Liver (tissue), 8 donors: ENCODE measurements at regions not wholly inside any gene's neighbourhood (a gene's known extent, or its start where the extent isn't known, plus 50 kb on each side); places are given as distances from the start of the nearest gene placed in this dataset.

Source experiments
- DNase-seq: peaks from one replicate; pipeline ENCODE4 v3.0.0-alpha.2; 2017; ENCODE audit warnings: low spot score
- H3K27ac ChIP-seq, 2 donors: one replicate each; pipeline ENCODE4 v1.7.0; 2013; ENCODE audit warnings: inconsistent platforms in 2 of 2, low read length in 2 of 2, control low read depth in 1 of 2, low read depth in 1 of 2, mild to moderate bottlenecking in 1 of 2
- H3K27me3 ChIP-seq, 4 donors: one replicate each; pipeline versions ENCODE4 v1.6.1 to v1.7.0; 2013; ENCODE audit warnings: low read length in 3 of 4, inconsistent platforms in 1 of 4, mild to moderate bottlenecking in 1 of 4, moderate library complexity in 1 of 4; ENCODE audit not compliant: control insufficient read depth in 4 of 4, insufficient read depth in 4 of 4
- H3K36me3 ChIP-seq, 4 donors: one replicate each; pipeline versions ENCODE4 v1.6.1 to v1.7.0; 2013; ENCODE audit warnings: low read length in 3 of 4, mild to moderate bottlenecking in 3 of 4, low read depth in 1 of 4, moderate library complexity in 1 of 4; ENCODE audit not compliant: control insufficient read depth in 4 of 4, insufficient read depth in 3 of 4
- H3K4me1 ChIP-seq, 4 donors: one replicate each; pipeline versions ENCODE4 v1.6.1 to v1.7.0; 2013; ENCODE audit warnings: low read length in 3 of 4, mild to moderate bottlenecking in 3 of 4, moderate library complexity in 1 of 4; ENCODE audit not compliant: control insufficient read depth in 4 of 4, insufficient read depth in 4 of 4
- H3K4me3 ChIP-seq, 3 donors: one replicate each; pipeline versions ENCODE4 v1.6.1 to v1.7.0; 2013; ENCODE audit warnings: low read length in 3 of 3, control low read depth in 1 of 3, low read depth in 1 of 3, mild to moderate bottlenecking in 1 of 3
- H3K9ac ChIP-seq, 2 donors: one replicate each; pipeline ENCODE4 v1.7.0; 2013; ENCODE audit warnings: low read length in 2 of 2, mild to moderate bottlenecking in 2 of 2, moderate library complexity in 2 of 2, control low read depth in 1 of 2, low read depth in 1 of 2
- H3K9me3 ChIP-seq, 4 donors: one replicate each; pipeline versions ENCODE4 v1.6.1 to v1.7.0; 2013; ENCODE audit warnings: low read length in 3 of 4; ENCODE audit not compliant: control insufficient read depth in 4 of 4
- EGR1 ChIP-seq, 2 donors: IDR thresholded peaks; 2 replicates each; pipeline ENCODE4 v1.6.1; 2016 to 2018; ENCODE audit warnings: antibody characterized with exemption in 2 of 2, low read depth in 2 of 2
- FOXA1 ChIP-seq: IDR thresholded peaks from 2 replicates; pipeline ENCODE4 v1.6.1; 2016; ENCODE audit warnings: antibody characterized with exemption
- FOXA2 ChIP-seq: IDR thresholded peaks from 2 replicates; pipeline ENCODE4 v1.6.1; 2016; ENCODE audit warnings: antibody characterized with exemption
- GABPA ChIP-seq, 2 donors: IDR thresholded peaks in 1 of 2; conservative IDR thresholded peaks in 1 of 2; 2 replicates each; pipeline ENCODE4 v1.6.1; 2016; ENCODE audit warnings: antibody characterized with exemption in 2 of 2, mild to moderate bottlenecking in 1 of 2, moderate library complexity in 1 of 2
- HNF4A ChIP-seq, 2 donors: conservative IDR thresholded peaks; 2 replicates each; pipeline ENCODE4 v1.6.1; 2016; ENCODE audit warnings: antibody characterized with exemption in 2 of 2, mild to moderate bottlenecking in 2 of 2
- HNF4G ChIP-seq: IDR thresholded peaks from 2 replicates; pipeline ENCODE4 v1.6.1; 2016; ENCODE audit warnings: antibody characterized with exemption
- JUND ChIP-seq, 2 donors: IDR thresholded peaks; 2 replicates each; pipeline ENCODE4 v1.6.1; 2016; ENCODE audit warnings: antibody characterized with exemption in 2 of 2
- NR2F2 ChIP-seq: IDR thresholded peaks from 2 replicates; pipeline ENCODE4 v1.6.1; 2016; ENCODE audit warnings: antibody characterized with exemption
- RXRA ChIP-seq, 2 donors: IDR thresholded peaks; 2 replicates each; pipeline ENCODE4 v1.6.1; 2017 to 2018; ENCODE audit warnings: antibody characterized with exemption in 2 of 2, mild to moderate bottlenecking in 1 of 2
- SP1 ChIP-seq: IDR thresholded peaks from 2 replicates; pipeline ENCODE4 v1.6.1; 2018; ENCODE audit warnings: antibody characterized with exemption, mild to moderate bottlenecking
- TAF1 ChIP-seq: conservative IDR thresholded peaks from 2 replicates; pipeline ENCODE4 v1.6.1; 2016; ENCODE audit warnings: antibody characterized with exemption, mild to moderate bottlenecking
- YY1 ChIP-seq: IDR thresholded peaks from 2 replicates; pipeline ENCODE4 v1.6.1; 2016; ENCODE audit warnings: antibody characterized with exemption, mild to moderate bottlenecking
- WGBS: extraction: QIAGEN DNeasy Blood & Tissue Kit; methylation state at CpG from one replicate; pipeline ENCODE4 v1.1.7; 2013; 5-methylcytosine and 5-hydroxymethylcytosine counted together
- TF ChIP-seq, protein P1 (sequence below): IDR thresholded peaks from 2 replicates; pipeline ENCODE4 v1.6.1; 2016; ENCODE audit warnings: antibody characterized with exemption
- TF ChIP-seq, protein P2 (sequence below): fragments of 150-350 bp; IDR thresholded peaks from 2 replicates; pipeline ENCODE4 v1.5.1; 2017; ENCODE audit warnings: improper control_type of control experiment, low read depth, low read length; ENCODE audit not compliant: missing input control
- TF ChIP-seq, protein P3 (sequence below): IDR thresholded peaks from 2 replicates; pipeline ENCODE4 v1.6.1; 2016; ENCODE audit warnings: antibody characterized with exemption
- TF ChIP-seq, protein P4 (sequence below): IDR thresholded peaks from 2 replicates; pipeline ENCODE4 v1.6.1; 2016; ENCODE audit warnings: antibody characterized with exemption, mild to moderate bottlenecking
- donor health status: healthy.
- donor health status: healthy.
- donor health status: healthy.
- donor health status: healthy.
- donor health status: healthy.

DNA sequence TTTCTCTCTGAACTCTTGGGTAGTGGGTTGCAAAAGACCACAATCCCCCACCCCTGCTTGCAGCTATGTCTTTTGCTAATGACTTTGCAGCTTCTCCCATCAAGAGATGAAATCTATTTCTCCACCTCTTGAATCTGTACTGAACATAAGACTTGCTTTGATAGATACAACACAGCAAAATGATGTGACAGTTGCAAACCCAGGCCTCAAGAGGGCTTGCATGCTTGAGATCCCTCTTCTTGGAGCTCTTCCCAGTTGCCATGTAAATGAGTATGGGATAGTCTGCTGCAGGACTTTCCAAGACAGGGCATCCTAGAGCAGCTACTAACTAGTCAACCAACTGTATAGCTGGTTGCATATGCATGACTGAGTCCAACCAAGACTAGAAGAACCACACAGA lies 783.6 kb downstream of the PDCD6IP start:
- TF ChIP-seq HNF4A (conservative IDR thresholded peaks at IDR 0.05) (no peak), YY1 (no peak)
- no peak overlapping the region for H3K4me3 ChIP-seq
- H3K9ac ChIP-seq = no peak overlapping the region

DNA sequence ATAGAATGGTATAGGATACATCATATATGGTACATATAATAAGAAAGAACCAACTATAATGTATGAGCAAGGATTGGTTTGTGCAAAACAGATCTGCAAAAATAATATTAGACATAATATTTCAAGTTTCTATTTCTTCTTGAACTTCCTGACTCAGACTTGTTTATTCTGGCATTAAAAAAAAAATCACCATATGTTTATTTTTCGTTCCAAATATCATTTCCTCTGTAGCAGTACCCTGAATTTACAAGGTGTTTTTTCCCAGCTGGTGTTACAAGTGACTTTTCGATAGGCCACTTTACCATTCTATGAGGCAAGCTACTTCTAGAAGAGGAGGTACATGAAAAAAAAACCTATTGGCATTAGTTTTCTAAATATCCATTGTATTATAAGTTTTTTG lies 785.0 kb downstream of the PDCD6IP start:
- TF ChIP-seq, protein P1, sequence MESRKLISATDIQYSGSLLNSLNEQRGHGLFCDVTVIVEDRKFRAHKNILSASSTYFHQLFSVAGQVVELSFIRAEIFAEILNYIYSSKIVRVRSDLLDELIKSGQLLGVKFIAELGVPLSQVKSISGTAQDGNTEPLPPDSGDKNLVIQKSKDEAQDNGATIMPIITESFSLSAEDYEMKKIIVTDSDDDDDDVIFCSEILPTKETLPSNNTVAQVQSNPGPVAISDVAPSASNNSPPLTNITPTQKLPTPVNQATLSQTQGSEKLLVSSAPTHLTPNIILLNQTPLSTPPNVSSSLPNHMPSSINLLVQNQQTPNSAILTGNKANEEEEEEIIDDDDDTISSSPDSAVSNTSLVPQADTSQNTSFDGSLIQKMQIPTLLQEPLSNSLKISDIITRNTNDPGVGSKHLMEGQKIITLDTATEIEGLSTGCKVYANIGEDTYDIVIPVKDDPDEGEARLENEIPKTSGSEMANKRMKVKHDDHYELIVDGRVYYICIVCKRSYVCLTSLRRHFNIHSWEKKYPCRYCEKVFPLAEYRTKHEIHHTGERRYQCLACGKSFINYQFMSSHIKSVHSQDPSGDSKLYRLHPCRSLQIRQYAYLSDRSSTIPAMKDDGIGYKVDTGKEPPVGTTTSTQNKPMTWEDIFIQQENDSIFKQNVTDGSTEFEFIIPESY = no peak
- no peak for TF ChIP-seq NR2F2
- no peak for TF ChIP-seq TAF1
- no peak for TF ChIP-seq GABPA (IDR thresholded peaks at IDR 0.05 in 1 of 2, conservative IDR thresholded peaks at IDR 0.05 in 1 of 2)
- TF ChIP-seq FOXA1 = no peak
- TF ChIP-seq, protein P2, sequence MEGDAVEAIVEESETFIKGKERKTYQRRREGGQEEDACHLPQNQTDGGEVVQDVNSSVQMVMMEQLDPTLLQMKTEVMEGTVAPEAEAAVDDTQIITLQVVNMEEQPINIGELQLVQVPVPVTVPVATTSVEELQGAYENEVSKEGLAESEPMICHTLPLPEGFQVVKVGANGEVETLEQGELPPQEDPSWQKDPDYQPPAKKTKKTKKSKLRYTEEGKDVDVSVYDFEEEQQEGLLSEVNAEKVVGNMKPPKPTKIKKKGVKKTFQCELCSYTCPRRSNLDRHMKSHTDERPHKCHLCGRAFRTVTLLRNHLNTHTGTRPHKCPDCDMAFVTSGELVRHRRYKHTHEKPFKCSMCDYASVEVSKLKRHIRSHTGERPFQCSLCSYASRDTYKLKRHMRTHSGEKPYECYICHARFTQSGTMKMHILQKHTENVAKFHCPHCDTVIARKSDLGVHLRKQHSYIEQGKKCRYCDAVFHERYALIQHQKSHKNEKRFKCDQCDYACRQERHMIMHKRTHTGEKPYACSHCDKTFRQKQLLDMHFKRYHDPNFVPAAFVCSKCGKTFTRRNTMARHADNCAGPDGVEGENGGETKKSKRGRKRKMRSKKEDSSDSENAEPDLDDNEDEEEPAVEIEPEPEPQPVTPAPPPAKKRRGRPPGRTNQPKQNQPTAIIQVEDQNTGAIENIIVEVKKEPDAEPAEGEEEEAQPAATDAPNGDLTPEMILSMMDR = no peak
- TF ChIP-seq, protein P3, sequence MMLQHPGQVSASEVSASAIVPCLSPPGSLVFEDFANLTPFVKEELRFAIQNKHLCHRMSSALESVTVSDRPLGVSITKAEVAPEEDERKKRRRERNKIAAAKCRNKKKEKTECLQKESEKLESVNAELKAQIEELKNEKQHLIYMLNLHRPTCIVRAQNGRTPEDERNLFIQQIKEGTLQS = no peak
- TF ChIP-seq HNF4A (conservative IDR thresholded peaks at IDR 0.05) = no peak
- H3K9me3 ChIP-seq = peaks cover 0 to 3% (median 0%) of the 10 kb centered on the region in 4 donors
- H3K4me3 ChIP-seq = no peak overlapping the region
- H3K9ac ChIP-seq = no peak overlapping the region
- H3K36me3 ChIP-seq = no peaks in the 10 kb centered on the region
- WGBS = 51% methylated on average over 2 of the region's 2 CpGs
- H3K27me3 ChIP-seq = peaks cover 0 to 2% (median 0%) of the 10 kb centered on the region in 4 donors
- no peak overlapping the region for H3K27ac ChIP-seq
- no peak for DNase-seq
- no peaks in the 10 kb centered on the region for H3K4me1 ChIP-seq

More for the DNA sequence above, 783.6 kb downstream of the PDCD6IP start:
- DNase-seq = no peak
- H3K36me3 ChIP-seq = no peaks in the 10 kb centered on the region
- H3K27ac ChIP-seq = no peak overlapping the region
- H3K4me1 ChIP-seq = no peaks in the 10 kb centered on the region
- no peaks in the 10 kb centered on the region for H3K9me3 ChIP-seq
- H3K27me3 ChIP-seq = peaks cover 0 to 2% (median 0%) of the 10 kb centered on the region in 4 donors

DNA sequence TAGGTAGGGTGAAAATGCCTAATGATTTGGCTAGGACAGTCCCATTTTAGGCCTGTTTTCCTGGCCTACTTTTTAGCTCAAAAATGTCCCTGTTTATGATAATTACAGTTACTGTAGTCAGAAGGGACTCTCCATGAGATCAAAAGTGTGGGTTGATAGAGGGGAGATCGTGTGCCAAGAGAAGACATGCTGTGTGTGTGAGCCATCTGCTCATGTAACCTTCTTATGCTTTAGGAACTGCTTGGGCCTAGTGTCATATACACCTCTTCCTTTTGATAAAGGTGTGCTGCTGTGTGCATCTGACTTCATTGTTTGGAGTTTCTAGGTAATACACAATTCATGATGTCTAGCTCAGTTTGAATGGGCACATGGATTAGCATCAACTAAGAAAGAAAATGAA lies 786.5 kb downstream of the PDCD6IP start:
- Histone ChIP-seq H3K4me3 (no peak overlapping the region), H3K4me1 (no peaks in the 10 kb centered on the region), H3K27ac (no peak overlapping the region), H3K36me3 (no peaks in the 10 kb centered on the region), H3K27me3 (no peaks in the 10 kb centered on the region), H3K9me3 (peaks cover 0 to 3% (median 0%) of the 10 kb centered on the region in 4 donors), H3K9ac (no peak overlapping the region)
- DNase-seq = no peak
- 58% methylated on average over 1 of the region's 1 CpG for WGBS
- TF ChIP-seq NR2F2 (no peak), EGR1 (IDR thresholded peaks at IDR 0.05; ENCODE audit: low read depth in 2 of 2) (no peak), YY1 (no peak), RXRA (IDR thresholded peaks at IDR 0.05) (no peak), FOXA2 (no peak), GABPA (IDR thresholded peaks at IDR 0.05 in 1 of 2, conservative IDR thresholded peaks at IDR 0.05 in 1 of 2) (no peak), SP1 (no peak), HNF4G (no peak), JUND (IDR thresholded peaks at IDR 0.05) (no peak), FOXA1 (no peak), TAF1 (no peak)
- TF ChIP-seq, protein P4, sequence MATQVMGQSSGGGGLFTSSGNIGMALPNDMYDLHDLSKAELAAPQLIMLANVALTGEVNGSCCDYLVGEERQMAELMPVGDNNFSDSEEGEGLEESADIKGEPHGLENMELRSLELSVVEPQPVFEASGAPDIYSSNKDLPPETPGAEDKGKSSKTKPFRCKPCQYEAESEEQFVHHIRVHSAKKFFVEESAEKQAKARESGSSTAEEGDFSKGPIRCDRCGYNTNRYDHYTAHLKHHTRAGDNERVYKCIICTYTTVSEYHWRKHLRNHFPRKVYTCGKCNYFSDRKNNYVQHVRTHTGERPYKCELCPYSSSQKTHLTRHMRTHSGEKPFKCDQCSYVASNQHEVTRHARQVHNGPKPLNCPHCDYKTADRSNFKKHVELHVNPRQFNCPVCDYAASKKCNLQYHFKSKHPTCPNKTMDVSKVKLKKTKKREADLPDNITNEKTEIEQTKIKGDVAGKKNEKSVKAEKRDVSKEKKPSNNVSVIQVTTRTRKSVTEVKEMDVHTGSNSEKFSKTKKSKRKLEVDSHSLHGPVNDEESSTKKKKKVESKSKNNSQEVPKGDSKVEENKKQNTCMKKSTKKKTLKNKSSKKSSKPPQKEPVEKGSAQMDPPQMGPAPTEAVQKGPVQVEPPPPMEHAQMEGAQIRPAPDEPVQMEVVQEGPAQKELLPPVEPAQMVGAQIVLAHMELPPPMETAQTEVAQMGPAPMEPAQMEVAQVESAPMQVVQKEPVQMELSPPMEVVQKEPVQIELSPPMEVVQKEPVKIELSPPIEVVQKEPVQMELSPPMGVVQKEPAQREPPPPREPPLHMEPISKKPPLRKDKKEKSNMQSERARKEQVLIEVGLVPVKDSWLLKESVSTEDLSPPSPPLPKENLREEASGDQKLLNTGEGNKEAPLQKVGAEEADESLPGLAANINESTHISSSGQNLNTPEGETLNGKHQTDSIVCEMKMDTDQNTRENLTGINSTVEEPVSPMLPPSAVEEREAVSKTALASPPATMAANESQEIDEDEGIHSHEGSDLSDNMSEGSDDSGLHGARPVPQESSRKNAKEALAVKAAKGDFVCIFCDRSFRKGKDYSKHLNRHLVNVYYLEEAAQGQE = no peak
- TF ChIP-seq, protein P1 = no peak
- TF ChIP-seq, protein P2 = no peak
